ENCODE measurements at regions not wholly inside any gene's neighbourhood (a gene's known extent, or its start where the extent isn't known, plus 50 kb on each side); places are given as distances from the start of the nearest gene placed in this dataset.
A peak's percentile ranks its signal among the peaks of the same experiment; 100 is the strongest.

GRCh38 chr4:126386512-126386911, 1071.8 kb downstream of the FAT4 start:
- no peak overlapping the region for H3K9ac ChIP-seq (ENCODE audit: low read length)
- H3K27me3 ChIP-seq (ENCODE audit: low read depth, low read length), result no peaks in the 10 kb centered on the region
- H2AFZ ChIP-seq (ENCODE audit: low read depth, low read length), result no peak overlapping the region
- no peak for TF ChIP-seq CTCF (IDR thresholded peaks at IDR 0.05; ENCODE audit: low read depth, low read length)
- no peak for TF ChIP-seq EZH2phosphoT487 (IDR thresholded peaks at IDR 0.05; ENCODE audit: low read depth)
- no peak overlapping the region for H3K4me2 ChIP-seq (ENCODE audit: low read length)
- no peaks in the 10 kb centered on the region for H3K36me3 ChIP-seq (replicated peaks; ENCODE audit: low read depth, low read length)
- no peak overlapping the region for H3K4me3 ChIP-seq (ENCODE audit: low read length)
- no peak overlapping the region for H3K27ac ChIP-seq (ENCODE audit: low read length)
- H3K79me2 ChIP-seq (ENCODE audit: low read length), result no peaks in the 10 kb centered on the region
- H3K9me3 ChIP-seq (ENCODE audit: insufficient read depth, low read length), result no peaks in the 10 kb centered on the region
- no peaks in the 10 kb centered on the region for H3K4me1 ChIP-seq (ENCODE audit: low read length)
- no peaks in the 10 kb centered on the region for H4K20me1 ChIP-seq (ENCODE audit: insufficient read depth, low read length)

- H3K9ac ChIP-seq (ENCODE audit: low read length), result no peak overlapping the region
- H2AFZ ChIP-seq (ENCODE audit: low read depth, low read length), result no peak overlapping the region
- no peak overlapping the region for H3K27ac ChIP-seq (ENCODE audit: low read length)
- TF ChIP-seq EZH2phosphoT487 (IDR thresholded peaks at IDR 0.05; ENCODE audit: low read depth), result no peak
- no peaks in the 10 kb centered on the region for H3K27me3 ChIP-seq (ENCODE audit: low read depth, low read length)
- no peaks in the 10 kb centered on the region for H3K36me3 ChIP-seq (replicated peaks; ENCODE audit: low read depth, low read length)
- no peak overlapping the region for H3K4me2 ChIP-seq (ENCODE audit: low read length)
- H3K79me2 ChIP-seq (ENCODE audit: low read length), result no peaks in the 10 kb centered on the region
- no peaks in the 10 kb centered on the region for H3K9me3 ChIP-seq (ENCODE audit: insufficient read depth, low read length)
- H3K4me1 ChIP-seq (ENCODE audit: low read length), result no peaks in the 10 kb centered on the region
- H3K4me3 ChIP-seq (ENCODE audit: low read length), result no peak overlapping the region
- no peaks in the 10 kb centered on the region for H4K20me1 ChIP-seq (ENCODE audit: insufficient read depth, low read length)
Observed at GRCh38 chr4:126395664-126396063, 1080.9 kb downstream of the FAT4 start.

GRCh38 chr4:126396121-126396520, 1081.4 kb downstream of the FAT4 start:
- H3K4me2 ChIP-seq (ENCODE audit: low read length), result no peak overlapping the region
- TF ChIP-seq CTCF (IDR thresholded peaks at IDR 0.05; ENCODE audit: low read depth, low read length), result no peak
- no peak for TF ChIP-seq EZH2phosphoT487 (IDR thresholded peaks at IDR 0.05; ENCODE audit: low read depth)
- H3K9me3 ChIP-seq (ENCODE audit: insufficient read depth, low read length), result no peaks in the 10 kb centered on the region
- H3K9ac ChIP-seq (ENCODE audit: low read length), result no peak overlapping the region
- H3K79me2 ChIP-seq (ENCODE audit: low read length), result no peaks in the 10 kb centered on the region
- no peaks in the 10 kb centered on the region for H3K36me3 ChIP-seq (replicated peaks; ENCODE audit: low read depth, low read length)
- H3K27ac ChIP-seq (ENCODE audit: low read length), result no peak overlapping the region
- H4K20me1 ChIP-seq (ENCODE audit: insufficient read depth, low read length), result no peaks in the 10 kb centered on the region
- no peak overlapping the region for H3K4me3 ChIP-seq (ENCODE audit: low read length)
- H3K27me3 ChIP-seq (ENCODE audit: low read depth, low read length), result no peaks in the 10 kb centered on the region
- no peaks in the 10 kb centered on the region for H3K4me1 ChIP-seq (ENCODE audit: low read length)
- no peak overlapping the region for H2AFZ ChIP-seq (ENCODE audit: low read depth, low read length)

GRCh38 chr4:126396703-126397102, 1081.9 kb downstream of the FAT4 start:
- Histone ChIP-seq H3K79me2 (ENCODE audit: low read length) (no peaks in the 10 kb centered on the region), H3K4me2 (ENCODE audit: low read length) (no peak overlapping the region), H3K4me1 (ENCODE audit: low read length) (no peaks in the 10 kb centered on the region), H4K20me1 (ENCODE audit: insufficient read depth, low read length) (no peaks in the 10 kb centered on the region), H3K27me3 (ENCODE audit: low read depth, low read length) (no peaks in the 10 kb centered on the region), H3K9me3 (ENCODE audit: insufficient read depth, low read length) (no peaks in the 10 kb centered on the region), H3K9ac (ENCODE audit: low read length) (no peak overlapping the region), H2AFZ (ENCODE audit: low read depth, low read length) (no peak overlapping the region), H3K4me3 (ENCODE audit: low read length) (no peak overlapping the region), H3K36me3 (replicated peaks; ENCODE audit: low read depth, low read length) (no peaks in the 10 kb centered on the region), H3K27ac (ENCODE audit: low read length) (no peak overlapping the region)
- peak; percentile 27; the same call in 1 of the 2 replicates for TF ChIP-seq CTCF (IDR thresholded peaks at IDR 0.05; ENCODE audit: low read depth, low read length)
- TF ChIP-seq EZH2phosphoT487 (IDR thresholded peaks at IDR 0.05; ENCODE audit: low read depth), result no peak

GRCh38 chr4:126404549-126404948, 1089.8 kb downstream of the FAT4 start:
- no peak overlapping the region for H3K4me2 ChIP-seq (ENCODE audit: low read length)
- no peaks in the 10 kb centered on the region for H3K36me3 ChIP-seq (replicated peaks; ENCODE audit: low read depth, low read length)
- TF ChIP-seq CTCF (IDR thresholded peaks at IDR 0.05; ENCODE audit: low read depth, low read length) (no peak), EZH2phosphoT487 (IDR thresholded peaks at IDR 0.05; ENCODE audit: low read depth) (no peak)
- no peak overlapping the region for H3K4me3 ChIP-seq (ENCODE audit: low read length)
- H4K20me1 ChIP-seq (ENCODE audit: insufficient read depth, low read length), result no peaks in the 10 kb centered on the region
- no peak overlapping the region for H3K27ac ChIP-seq (ENCODE audit: low read length)
- H3K9ac ChIP-seq (ENCODE audit: low read length), result no peak overlapping the region
- H2AFZ ChIP-seq (ENCODE audit: low read depth, low read length), result peak overlapping the region; percentile 61; the same call in 1 of the 2 replicates
- no peaks in the 10 kb centered on the region for H3K9me3 ChIP-seq (ENCODE audit: insufficient read depth, low read length)
- H3K4me1 ChIP-seq (ENCODE audit: low read length), result no peaks in the 10 kb centered on the region
- no peaks in the 10 kb centered on the region for H3K79me2 ChIP-seq (ENCODE audit: low read length)
- no peaks in the 10 kb centered on the region for H3K27me3 ChIP-seq (ENCODE audit: low read depth, low read length)
